Calu3 (cell line): ENCODE measurements at regions not wholly inside any gene's neighbourhood (a gene's known extent, or its start where the extent isn't known, plus 50 kb on each side); places are given as distances from the start of the nearest gene placed in this dataset.
A peak's percentile ranks its signal among the peaks of the same experiment; 100 is the strongest.

Experiments
- BruUV-seq: library from RNA; stranded (reverse); fragments of 400-500 nt; replicated peaks from 2 replicates; lab custom pipeline; 2021; lab: Mats Ljungman, UMichigan
- CTCF ChIA-PET: fragments of 300-600 bp; sonication (Branson Sonifier 250); formaldehyde crosslinking; loops from one replicate; lab custom pipeline; 2022; ENCODE audit warnings: antibody characterized with exemption; lab: Charles Lee
- DNase-seq: peaks from one replicate; pipeline ENCODE4 v3.0.0; 2022
- H3K27ac Mint-ChIP-seq: one replicate; pipeline ENCODE4 v1.8.0; 2022; ENCODE audit warnings: mixed read lengths; ENCODE audit not compliant: unreplicated experiment
- H3K27me3 Mint-ChIP-seq: one replicate; pipeline ENCODE4 v1.8.0; 2022; ENCODE audit warnings: mixed read lengths; ENCODE audit not compliant: unreplicated experiment
- H3K36me3 Mint-ChIP-seq: one replicate; pipeline ENCODE4 v1.8.0; 2022; ENCODE audit warnings: mild to moderate bottlenecking, moderate library complexity, mixed read lengths; ENCODE audit not compliant: insufficient read depth, unreplicated experiment
- H3K4me1 Mint-ChIP-seq: one replicate; pipeline ENCODE4 v1.8.0; 2022; ENCODE audit warnings: mild to moderate bottlenecking, low read depth, mixed read lengths; ENCODE audit not compliant: unreplicated experiment
- H3K4me3 Mint-ChIP-seq: one replicate; pipeline ENCODE4 v1.8.0; 2022; ENCODE audit warnings: mild to moderate bottlenecking, low read depth, moderate library complexity, mixed read lengths; ENCODE audit not compliant: unreplicated experiment
- H3K9me3 Mint-ChIP-seq: one replicate; pipeline ENCODE4 v1.8.0; 2022; ENCODE audit warnings: low read depth, mixed read lengths; ENCODE audit not compliant: unreplicated experiment
- CTCF ChIP-seq: fragments of 200-600 bp; IDR thresholded peaks from one replicate; pipeline ENCODE4 v1.8.0; 2022; ENCODE audit warnings: antibody characterized with exemption; ENCODE audit not compliant: unreplicated experiment
- intact Hi-C: fragments of 100-400 bp; cut with micrococcal nuclease; formaldehyde crosslinking; loops from one replicate; pipeline ENCODE4 v1.10.0; 2022; ENCODE audit not compliant: unreplicated experiment

DNA sequence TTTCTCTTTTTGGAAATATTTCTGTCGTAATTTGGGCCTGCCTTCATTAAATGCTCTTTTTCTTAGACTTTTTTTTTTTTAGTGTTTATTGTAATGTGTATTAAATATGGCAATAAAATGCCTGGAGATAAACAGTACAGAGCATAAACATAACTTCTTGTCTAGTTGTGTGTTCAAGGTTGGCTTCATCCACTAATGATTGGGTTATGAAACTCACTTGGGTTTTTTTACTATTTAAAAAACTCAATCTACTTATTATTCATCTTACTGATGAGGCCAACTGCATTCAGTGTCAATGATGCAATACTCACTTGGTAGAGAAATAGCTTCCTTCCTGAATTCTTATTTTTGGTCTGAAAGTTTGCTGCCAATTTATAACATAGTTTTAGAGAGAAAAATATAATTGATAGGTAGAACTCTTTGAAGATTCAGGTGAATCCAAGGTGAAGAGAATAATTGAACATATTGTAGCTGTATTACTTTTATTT is 144.2 kb upstream of the NABP1 start:
- Mint-ChIP-seq H3K27ac (no peak overlapping the region), H3K4me1 (no peaks in the 10 kb centered on the region), H3K4me3 (no peak overlapping the region), H3K36me3 (no peaks in the 10 kb centered on the region), H3K9me3 (peaks cover 4% of the 10 kb centered on the region), H3K27me3 (peaks cover 12% of the 10 kb centered on the region)
- CTCF ChIA-PET: no interaction called here
- BruUV-seq: no TSS peak
- TF ChIP-seq CTCF: no peak
- DNase-seq: no peak
- intact Hi-C loops: no loop called here

- peaks cover 12% of the 10 kb centered on the region for H3K27me3 Mint-ChIP-seq
- no peak overlapping the region for H3K27ac Mint-ChIP-seq
- intact Hi-C loops: no loop called here
- TF ChIP-seq CTCF: no peak
- H3K36me3 Mint-ChIP-seq: no peaks in the 10 kb centered on the region
- no peak overlapping the region for H3K4me3 Mint-ChIP-seq
- CTCF ChIA-PET: no interaction called here
- DNase-seq: no peak
- H3K4me1 Mint-ChIP-seq: no peaks in the 10 kb centered on the region
- H3K9me3 Mint-ChIP-seq: peaks cover 4% of the 10 kb centered on the region
- no TSS peak for BruUV-seq
These were observed 140.0 kb upstream of the NABP1 start for GRCh38 chr2:191537921-191538320.

- no peak overlapping the region for H3K4me3 Mint-ChIP-seq
- CTCF ChIA-PET: interaction anchor here (0.7 kb wide), 1 partner anchor 220 kb away, joined by 3 read pairs; no protein-coding TSS in a partner anchor
- no peak for DNase-seq
These were observed 139.5 kb upstream of the NABP1 start for GRCh38 chr2:191538334-191538903.

DNA sequence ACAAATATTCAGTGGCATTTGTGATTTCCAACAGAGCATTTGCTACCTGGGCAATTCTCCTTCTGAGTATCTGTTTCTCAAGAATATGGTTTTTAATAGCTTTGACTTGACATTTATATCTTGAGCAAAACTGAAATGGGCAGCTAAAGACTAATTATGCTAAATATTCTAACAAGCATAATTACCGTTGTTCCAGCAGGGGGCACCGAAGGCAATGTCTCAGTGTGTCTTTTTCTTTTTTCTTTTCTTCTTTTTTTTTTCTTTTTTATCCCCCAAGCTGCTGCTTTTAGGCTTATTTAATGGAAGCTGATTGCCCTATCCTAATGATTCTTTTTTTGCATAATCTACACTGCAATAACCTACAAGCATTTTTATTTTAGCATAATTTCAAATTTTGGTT is 138.9 kb upstream of the NABP1 start:
- H3K4me3 Mint-ChIP-seq: no peak overlapping the region
- no peak overlapping the region for H3K27ac Mint-ChIP-seq
- no peaks in the 10 kb centered on the region for H3K36me3 Mint-ChIP-seq
- H3K4me1 Mint-ChIP-seq: no peaks in the 10 kb centered on the region
- DNase-seq: peak; percentile 30
- intact Hi-C loops: no loop called here
- H3K27me3 Mint-ChIP-seq: peaks cover 12% of the 10 kb centered on the region
- peak; percentile 54 for TF ChIP-seq CTCF
- peaks cover 4% of the 10 kb centered on the region for H3K9me3 Mint-ChIP-seq
- CTCF ChIA-PET: interaction anchor here (0.7 kb wide), 4 partner anchors 219 to 623 kb away, joined by 3 to 8 read pairs (median 4); no protein-coding TSS in a partner anchor
- BruUV-seq: no TSS peak

More at GRCh38 chr2:191538334-191538903, 139.5 kb upstream of the NABP1 start:
- BruUV-seq: no TSS peak
- intact Hi-C loops: no loop called here
- no peak for TF ChIP-seq CTCF
- peaks cover 12% of the 10 kb centered on the region for H3K27me3 Mint-ChIP-seq
- no peak overlapping the region for H3K27ac Mint-ChIP-seq
- H3K36me3 Mint-ChIP-seq: no peaks in the 10 kb centered on the region
- peaks cover 4% of the 10 kb centered on the region for H3K9me3 Mint-ChIP-seq
- H3K4me1 Mint-ChIP-seq: no peaks in the 10 kb centered on the region
